ENCODE measurements at regions not wholly inside any gene's neighbourhood (a gene's known extent, or its start where the extent isn't known, plus 50 kb on each side); places are given as distances from the start of the nearest gene placed in this dataset.

DNA sequence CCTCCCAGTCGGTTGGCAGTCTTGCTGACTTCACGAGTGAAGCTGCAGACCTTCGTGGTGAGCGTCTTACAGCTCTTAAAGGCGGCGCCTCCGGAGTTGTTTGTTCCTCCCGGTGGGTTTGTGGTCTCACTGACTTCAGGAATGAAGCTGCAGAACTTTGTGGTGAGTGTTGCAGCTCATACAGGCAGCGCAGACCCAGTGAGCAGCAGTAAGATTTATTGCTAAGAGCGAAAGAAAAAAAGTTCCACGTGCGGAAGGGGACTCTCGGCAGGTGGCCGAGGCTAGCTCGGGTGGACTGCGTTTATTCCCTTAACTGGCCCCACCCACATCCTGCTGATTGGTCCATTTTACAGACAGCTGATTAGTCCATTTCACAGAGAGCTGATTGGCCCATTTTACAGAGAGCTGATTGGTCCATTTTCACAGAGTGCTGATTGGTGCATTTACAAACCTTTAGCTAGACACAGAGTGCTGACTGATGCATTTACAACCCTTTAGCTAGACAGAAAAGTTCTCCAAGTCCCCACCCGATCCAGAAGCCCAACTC is 240.3 kb downstream of the LRATD1 start:
- H4K8ac ChIP-seq (ENCODE audit: extremely low read depth, insufficient read depth, low read length), result no peak overlapping the region
- no peaks in the 10 kb centered on the region for H3K4me1 ChIP-seq (replicated peaks in 1 of 4; ENCODE audit: control insufficient read depth in 3 of 4, insufficient read depth in 4 of 4, low read length in 3 of 4)
- H3K36me3 ChIP-seq (ENCODE audit: control insufficient read depth in 2 of 4, insufficient read depth in 4 of 4, low read length in 3 of 4), result no peaks in the 10 kb centered on the region
- H3K23ac ChIP-seq (ENCODE audit: insufficient read length), result no peak overlapping the region
- H3K4ac ChIP-seq (replicated peaks; ENCODE audit: insufficient read length, low read depth, low read length), result no peak overlapping the region
- no peak overlapping the region for H2BK15ac ChIP-seq (ENCODE audit: low read length)
- no peak overlapping the region for H2BK5ac ChIP-seq (ENCODE audit: low read depth, low read length)
- H3K27me3 ChIP-seq (replicated peaks in 1 of 4; ENCODE audit: control insufficient read depth in 3 of 4, extremely low read depth in 1 of 4, insufficient read depth in 3 of 4, low read length in 3 of 4), result no peaks in the 10 kb centered on the region
- no peak overlapping the region for H3K14ac ChIP-seq (ENCODE audit: insufficient read length)
- no peak overlapping the region for H2BK120ac ChIP-seq (replicated peaks; ENCODE audit: low read depth, low read length)
- H4K5ac ChIP-seq (ENCODE audit: insufficient read length, low read depth, low read length), result no peak overlapping the region
- TF ChIP-seq MAFK (IDR thresholded peaks at IDR 0.05; ENCODE audit: low read depth, low read length), result no peak
- no peak for TF ChIP-seq SIN3A (conservative IDR thresholded peaks at IDR 0.05 in 1 of 2, IDR thresholded peaks at IDR 0.05 in 1 of 2; ENCODE audit: low read depth in 1 of 2, low read length in 2 of 2)
- no peak for TF ChIP-seq RFX5 (IDR thresholded peaks at IDR 0.05; ENCODE audit: borderline replicate concordance, low read depth, low read length)
- no peak for TF ChIP-seq BCL11A (IDR thresholded peaks at IDR 0.05; ENCODE audit: low read depth in 2 of 2, low read length in 2 of 2)
- TF ChIP-seq SAP30 (IDR thresholded peaks at IDR 0.05; ENCODE audit: insufficient read depth, insufficient replicate concordance, low read length), result no peak
- TF ChIP-seq BACH1 (IDR thresholded peaks at IDR 0.05; ENCODE audit: low read length), result no peak
- TF ChIP-seq SP4 (IDR thresholded peaks at IDR 0.05; ENCODE audit: low read length), result no peak
- no peak for TF ChIP-seq NRF1 (IDR thresholded peaks at IDR 0.05; ENCODE audit: low read depth, low read length)
- TF ChIP-seq NANOG (IDR thresholded peaks at IDR 0.05; ENCODE audit: insufficient read depth, low read depth, low read length, poor library complexity, severe bottlenecking), result no peak
- TF ChIP-seq CBX5 (IDR thresholded peaks at IDR 0.05; ENCODE audit: low read depth, low read length), result no peak
- TF ChIP-seq HDAC2 (IDR thresholded peaks at IDR 0.05; ENCODE audit: borderline replicate concordance in 1 of 2, low read depth in 2 of 2, low read length in 2 of 2), result no peak
- H2BK12ac ChIP-seq (ENCODE audit: low read depth, low read length), result no peak overlapping the region
- H3K9ac ChIP-seq (replicated peaks in 1 of 4; ENCODE audit: extremely low read depth in 1 of 4, low read depth in 3 of 4, low read length in 3 of 4), result no peak overlapping the region
- H3K9me3 ChIP-seq (ENCODE audit: insufficient read depth in 2 of 2, low read depth in 1 of 2, low read length in 1 of 2), result no peaks in the 10 kb centered on the region; a peak in 1 of 4 replicates
- no peak overlapping the region for H3K18ac ChIP-seq (ENCODE audit: extremely low read depth, low read length)
- no peak overlapping the region for H2AFZ ChIP-seq (ENCODE audit: low read length)
- H3K79me2 ChIP-seq (ENCODE audit: control insufficient read depth in 1 of 2, insufficient read depth in 2 of 2, low read length in 2 of 2), result no peaks in the 10 kb centered on the region
- no peaks in the 10 kb centered on the region for H3K79me1 ChIP-seq (ENCODE audit: low read depth, low read length)
- POLR2A ChIA-PET (ENCODE audit: partially characterized antibody), result no interaction called here
- H3K4me2 ChIP-seq (ENCODE audit: insufficient read depth in 1 of 2, low read depth in 2 of 2, low read length in 2 of 2), result no peak overlapping the region
- H3K56ac ChIP-seq (replicated peaks; ENCODE audit: insufficient read length, low read depth, low read length), result no peak overlapping the region
- no peak for FAIRE-seq
- no peak overlapping the region for H2BK20ac ChIP-seq (ENCODE audit: low read length)
- H3K4me3 ChIP-seq (ENCODE audit: extremely low read depth in 1 of 4, insufficient read depth in 2 of 4, low read depth in 3 of 4, low read length in 4 of 4), result no peak overlapping the region
- 92% methylated on average over 17 of the region's 17 CpGs; no CpG with 5 or more reads in 1 of the 2 experiments for whole genome bisulfite sequencing, 2 experiments (ENCODE audit: extremely low coverage in 1 of 2, insufficient coverage in 1 of 2, insufficient read length in 1 of 2, insufficient replicate concordance in 2 of 2, low coverage in 1 of 2, low lambda C conversion rate in 2 of 2, missing lambda C conversion rate in 1 of 2)
- no peak overlapping the region for H4K91ac ChIP-seq (replicated peaks; ENCODE audit: insufficient read length, low read length)
- H2AK5ac ChIP-seq (ENCODE audit: low read depth, low read length), result no peak overlapping the region
- H4K20me1 ChIP-seq (replicated peaks in 1 of 2; ENCODE audit: control insufficient read depth in 1 of 2, insufficient read depth in 2 of 2, low read length in 2 of 2), result no peaks in the 10 kb centered on the region
- H3K23me2 ChIP-seq (ENCODE audit: low read depth, low read length), result no peaks in the 10 kb centered on the region
- no peak for DNase-seq (ENCODE audit: low read depth in 1 of 2, low spot score in 2 of 2)
- no peak overlapping the region for H3K27ac ChIP-seq (ENCODE audit: low read depth, low read length)
- CTCF ChIA-PET (ENCODE audit: partially characterized antibody), result interaction anchor here (1.2 kb wide), 1 partner anchor 31 kb away, joined by 6 read pairs; no protein-coding TSS in a partner anchor
